Lower leg skin (tissue), 4 donors: ENCODE measurements at regions not wholly inside any gene's neighbourhood (a gene's known extent, or its start where the extent isn't known, plus 50 kb on each side); places are given as distances from the start of the nearest gene placed in this dataset.

Experiments
- DNase-seq, 2 donors: peaks; one replicate each; pipeline ENCODE4 v3.0.0-alpha.2; 2019; ENCODE audit warnings: low spot score in 2 of 2
- H3K4me3 ChIP-seq: fragments of 200-600 bp; sonication (generic); 2 replicates; pipeline ENCODE4 v1.5.1; 2017; ENCODE audit warnings: mild to moderate bottlenecking, low read depth; ENCODE audit not compliant: poor library complexity, severe bottlenecking
- CTCF ChIP-seq, 3 donors: fragments of 450-650 bp; IDR thresholded peaks; one replicate each; pipeline ENCODE4 v1.5.1; 2016; ENCODE audit warnings: antibody characterized with exemption in 3 of 3, mild to moderate bottlenecking in 3 of 3, moderate library complexity in 2 of 3
- POLR2A ChIP-seq, 2 donors: fragments of 450-650 bp; IDR thresholded peaks; one replicate each; pipeline ENCODE4 v1.6.1; 2016 to 2017; ENCODE audit warnings: antibody characterized with exemption in 2 of 2, mild to moderate bottlenecking in 1 of 2, moderate library complexity in 1 of 2
- WGBS, 2 donors: methylation state at CpG; one replicate each; pipeline ENCODE4 v1.1.5; 2018; 5-methylcytosine and 5-hydroxymethylcytosine counted together
- intact Hi-C: fragments of 100-400 bp; cut with DNase I; formaldehyde crosslinking; loops from one replicate; pipeline ENCODE4 v1.15.0; 2023; ENCODE audit warnings: low total_unique reads

- intact Hi-C loops, result no loop called here
- DNase-seq, result no peak
- WGBS, 2 donors, result 83 to 93% methylated on average over 4 of the region's 4 CpGs
- no peak overlapping the region for H3K4me3 ChIP-seq
- no peak for TF ChIP-seq CTCF (IDR thresholded peaks at IDR 0.05)
- TF ChIP-seq POLR2A (IDR thresholded peaks at IDR 0.05), result no peak
Measured at GRCh38 chr2:16461672-16462071, 204.0 kb downstream of the CYRIA start.

GRCh38 chr2:16459606-16460005 lies 206.0 kb downstream of the CYRIA start:
- no peak for DNase-seq
- intact Hi-C loops, result no loop called here
- TF ChIP-seq CTCF (IDR thresholded peaks at IDR 0.05), result no peak
- TF ChIP-seq POLR2A (IDR thresholded peaks at IDR 0.05), result no peak
- H3K4me3 ChIP-seq, result no peak overlapping the region

- H3K4me3 ChIP-seq, result no peak overlapping the region
- WGBS, 2 donors, result 50 to 89% methylated on average over 2 of the region's 2 CpGs
- no peak for DNase-seq
- intact Hi-C loops, result no loop called here
- TF ChIP-seq POLR2A (IDR thresholded peaks at IDR 0.05) (no peak), CTCF (IDR thresholded peaks at IDR 0.05) (no peak)
Measured at GRCh38 chr2:16454621-16455020, 211.0 kb downstream of the CYRIA start.

- no peak for TF ChIP-seq POLR2A (IDR thresholded peaks at IDR 0.05)
- TF ChIP-seq CTCF (IDR thresholded peaks at IDR 0.05), result no peak
- WGBS, 2 donors, result 79 to 81% methylated on average over 5 of the region's 5 CpGs
- no peak for DNase-seq
- no peak overlapping the region for H3K4me3 ChIP-seq
- intact Hi-C loops, result no loop called here
Measured at GRCh38 chr2:16452123-16452522, 213.5 kb downstream of the CYRIA start.

GRCh38 chr2:16446706-16447105 lies 218.9 kb downstream of the CYRIA start:
- H3K4me3 ChIP-seq, result no peak overlapping the region
- TF ChIP-seq CTCF (IDR thresholded peaks at IDR 0.05), result no peak
- TF ChIP-seq POLR2A (IDR thresholded peaks at IDR 0.05), result no peak
- intact Hi-C loops, result no loop called here
- 80 to 81% methylated on average over 1 of the region's 1 CpG for WGBS, 2 donors
- no peak for DNase-seq

GRCh38 chr2:16442971-16443370 lies 222.7 kb downstream of the CYRIA start:
- intact Hi-C loops, result no loop called here
- WGBS, 2 donors, result 95 to 96% methylated on average over 1 of the region's 1 CpG
- TF ChIP-seq CTCF (IDR thresholded peaks at IDR 0.05), result no peak
- TF ChIP-seq POLR2A (IDR thresholded peaks at IDR 0.05), result no peak
- no peak overlapping the region for H3K4me3 ChIP-seq
- no peak for DNase-seq
